ENCODE measurements at regions not wholly inside any gene's neighbourhood (a gene's known extent, or its start where the extent isn't known, plus 50 kb on each side); places are given as distances from the start of the nearest gene placed in this dataset.
"Not testable (repeated sequence)": the region's sequence is repeated elsewhere in the genome, so short reads cannot be mapped to it uniquely, and the experiment has no call there.

- H3K9me3 ChIP-seq (ENCODE audit: control insufficient read depth in 2 of 3, low read length in 3 of 3); H3K27ac ChIP-seq (ENCODE audit: low read depth, low read length); H3K4me3 Mint-ChIP-seq; H3K36me3 ChIP-seq (ENCODE audit: control insufficient read depth in 2 of 3, insufficient read depth in 3 of 3, low read length in 3 of 3); intact Hi-C loops (cut with micrococcal nuclease); ATAC-seq; H3K27ac Mint-ChIP-seq; H3K27me3 Mint-ChIP-seq; H3K4me3 ChIP-seq (ENCODE audit: low read length); DNase-seq; H3K27me3 ChIP-seq (ENCODE audit: control insufficient read depth in 2 of 2, insufficient read depth in 2 of 2, low read length in 2 of 2); H3K36me3 Mint-ChIP-seq; CTCF ChIA-PET; POLR2A ChIA-PET; H3K4me1 ChIP-seq (ENCODE audit: control insufficient read depth in 2 of 2, insufficient read depth in 2 of 2, low read length in 2 of 2): not testable (repeated sequence)
- Mint-ChIP-seq H3K4me1 (peaks cover 0 to 12% (median 0%) of the 10 kb centered on the region in 7 donors), H3K9me3 (peaks cover 0 to 10% (median 1%) of the 10 kb centered on the region in 11 donors)
Measured at GRCh38 chr6:127406722-127407121, 52.5 kb downstream of the KIAA0408 start.

GRCh38 chr6:127406122-127406521 lies 53.1 kb downstream of the KIAA0408 start:
- Mint-ChIP-seq H3K27ac (no peak overlapping the region), H3K4me1 (peaks cover 0 to 12% (median 0%) of the 10 kb centered on the region in 7 donors), H3K9me3 (peaks cover 0 to 10% (median 1%) of the 10 kb centered on the region in 11 donors), H3K4me3 (no peak overlapping the region), H3K27me3 (peaks cover 0 to 7% (median 3%) of the 10 kb centered on the region in 5 donors), H3K36me3 (peaks cover 0 to 5% (median 0%) of the 10 kb centered on the region in 5 donors)
- Histone ChIP-seq H3K9me3 (ENCODE audit: control insufficient read depth in 2 of 3, low read length in 3 of 3) (no peaks in the 10 kb centered on the region), H3K27ac (ENCODE audit: low read depth, low read length) (no peak overlapping the region), H3K27me3 (ENCODE audit: control insufficient read depth in 2 of 2, insufficient read depth in 2 of 2, low read length in 2 of 2) (no peaks in the 10 kb centered on the region), H3K4me1 (ENCODE audit: control insufficient read depth in 2 of 2, insufficient read depth in 2 of 2, low read length in 2 of 2) (no peaks in the 10 kb centered on the region), H3K36me3 (ENCODE audit: control insufficient read depth in 2 of 3, insufficient read depth in 3 of 3, low read length in 3 of 3) (no peaks in the 10 kb centered on the region), H3K4me3 (ENCODE audit: low read length) (no peak overlapping the region)
- ATAC-seq = no peak
- DNase-seq = no peak
- ChIA-PET CTCF (interaction anchor here (0.6 kb wide), 1 partner anchor 45 kb away, joined by 3 read pairs; no protein-coding TSS in a partner anchor), POLR2A (no interaction called here)
- intact Hi-C loops (cut with micrococcal nuclease) = no loop called here

- no peak overlapping the region for H3K27ac Mint-ChIP-seq
- ChIA-PET POLR2A (no interaction called here), CTCF (no interaction called here)
- intact Hi-C loops (cut with micrococcal nuclease) = no loop called here
- H3K36me3 Mint-ChIP-seq = peaks cover 0 to 5% (median 0%) of the 10 kb centered on the region in 5 donors
- H3K9me3 Mint-ChIP-seq = peaks cover 0 to 6% (median 0%) of the 10 kb centered on the region in 11 donors
- Histone ChIP-seq H3K36me3 (ENCODE audit: control insufficient read depth in 2 of 3, insufficient read depth in 3 of 3, low read length in 3 of 3) (no peaks in the 10 kb centered on the region), H3K4me1 (ENCODE audit: control insufficient read depth in 2 of 2, insufficient read depth in 2 of 2, low read length in 2 of 2) (no peaks in the 10 kb centered on the region), H3K4me3 (ENCODE audit: low read length) (no peak overlapping the region), H3K9me3 (ENCODE audit: control insufficient read depth in 2 of 3, low read length in 3 of 3) (no peaks in the 10 kb centered on the region), H3K27me3 (ENCODE audit: control insufficient read depth in 2 of 2, insufficient read depth in 2 of 2, low read length in 2 of 2) (no peaks in the 10 kb centered on the region), H3K27ac (ENCODE audit: low read depth, low read length) (no peak overlapping the region)
- no peak for ATAC-seq
- H3K27me3 Mint-ChIP-seq = peaks cover 0 to 4% (median 0%) of the 10 kb centered on the region in 5 donors
- DNase-seq = no peak
- peaks cover 0 to 12% (median 0%) of the 10 kb centered on the region in 7 donors for H3K4me1 Mint-ChIP-seq
- no peak overlapping the region for H3K4me3 Mint-ChIP-seq
Measured at GRCh38 chr6:127404594-127405178, 54.5 kb downstream of the KIAA0408 start.

GRCh38 chr6:127404133-127404532 lies 55.1 kb downstream of the KIAA0408 start:
- H3K4me3 ChIP-seq (ENCODE audit: low read length) = no peak overlapping the region
- ATAC-seq (no peak), DNase-seq (no peak)
- H3K36me3 ChIP-seq (ENCODE audit: control insufficient read depth in 2 of 3, insufficient read depth in 3 of 3, low read length in 3 of 3) = no peaks in the 10 kb centered on the region
- POLR2A ChIA-PET = no interaction called here
- H3K4me1 ChIP-seq (ENCODE audit: control insufficient read depth in 2 of 2, insufficient read depth in 2 of 2, low read length in 2 of 2) = no peaks in the 10 kb centered on the region
- peaks cover 0 to 12% (median 0%) of the 10 kb centered on the region in 7 donors for H3K4me1 Mint-ChIP-seq
- H3K9me3 ChIP-seq (ENCODE audit: control insufficient read depth in 2 of 3, low read length in 3 of 3) = no peaks in the 10 kb centered on the region
- peaks cover 0 to 6% (median 0%) of the 10 kb centered on the region in 11 donors for H3K9me3 Mint-ChIP-seq
- no peaks in the 10 kb centered on the region for H3K27me3 ChIP-seq (ENCODE audit: control insufficient read depth in 2 of 2, insufficient read depth in 2 of 2, low read length in 2 of 2)
- CTCF ChIA-PET = no interaction called here
- H3K36me3 Mint-ChIP-seq = peaks cover 0 to 5% (median 0%) of the 10 kb centered on the region in 5 donors
- no peak overlapping the region for H3K4me3 Mint-ChIP-seq
- no peaks in the 10 kb centered on the region for H3K27me3 Mint-ChIP-seq
- intact Hi-C loops (cut with micrococcal nuclease) = no loop called here
- peak overlapping the region in 1 of 9 donors; percentile 9 for H3K27ac Mint-ChIP-seq
- no peak overlapping the region for H3K27ac ChIP-seq (ENCODE audit: low read depth, low read length)

GRCh38 chr6:127403636-127404035 lies 55.6 kb downstream of the KIAA0408 start:
- DNase-seq (no peak), ATAC-seq (no peak)
- no peaks in the 10 kb centered on the region for H3K27me3 Mint-ChIP-seq
- Histone ChIP-seq H3K27ac (ENCODE audit: low read depth, low read length) (no peak overlapping the region), H3K4me3 (ENCODE audit: low read length) (no peak overlapping the region), H3K36me3 (ENCODE audit: control insufficient read depth in 2 of 3, insufficient read depth in 3 of 3, low read length in 3 of 3) (no peaks in the 10 kb centered on the region), H3K4me1 (ENCODE audit: control insufficient read depth in 2 of 2, insufficient read depth in 2 of 2, low read length in 2 of 2) (no peaks in the 10 kb centered on the region), H3K27me3 (ENCODE audit: control insufficient read depth in 2 of 2, insufficient read depth in 2 of 2, low read length in 2 of 2) (no peaks in the 10 kb centered on the region), H3K9me3 (ENCODE audit: control insufficient read depth in 2 of 3, low read length in 3 of 3) (no peaks in the 10 kb centered on the region)
- CTCF ChIA-PET = no interaction called here
- no peak overlapping the region for H3K4me3 Mint-ChIP-seq
- peak overlapping the region in 1 of 9 donors; percentile 9 for H3K27ac Mint-ChIP-seq
- H3K36me3 Mint-ChIP-seq = peaks cover 0 to 5% (median 0%) of the 10 kb centered on the region in 5 donors
- intact Hi-C loops (cut with micrococcal nuclease) = no loop called here
- POLR2A ChIA-PET = no interaction called here
- peaks cover 0 to 12% (median 0%) of the 10 kb centered on the region in 7 donors for H3K4me1 Mint-ChIP-seq
- peaks cover 0 to 6% (median 0%) of the 10 kb centered on the region in 11 donors for H3K9me3 Mint-ChIP-seq

- Histone ChIP-seq H3K27me3 (ENCODE audit: control insufficient read depth in 2 of 2, insufficient read depth in 2 of 2, low read length in 2 of 2) (no peaks in the 10 kb centered on the region), H3K36me3 (ENCODE audit: control insufficient read depth in 2 of 3, insufficient read depth in 3 of 3, low read length in 3 of 3) (no peaks in the 10 kb centered on the region), H3K4me3 (ENCODE audit: low read length) (no peak overlapping the region), H3K9me3 (ENCODE audit: control insufficient read depth in 2 of 3, low read length in 3 of 3) (no peaks in the 10 kb centered on the region), H3K4me1 (ENCODE audit: control insufficient read depth in 2 of 2, insufficient read depth in 2 of 2, low read length in 2 of 2) (no peaks in the 10 kb centered on the region), H3K27ac (ENCODE audit: low read depth, low read length) (no peak overlapping the region)
- POLR2A ChIA-PET = no interaction called here
- DNase-seq (no peak), ATAC-seq (no peak)
- H3K4me3 Mint-ChIP-seq = no peak overlapping the region
- no peak overlapping the region for H3K27ac Mint-ChIP-seq
- CTCF ChIA-PET = no interaction called here
- intact Hi-C loops (cut with micrococcal nuclease) = no loop called here
- peaks cover 0 to 12% (median 0%) of the 10 kb centered on the region in 7 donors for H3K4me1 Mint-ChIP-seq
- H3K9me3 Mint-ChIP-seq = peaks cover 0 to 6% (median 0%) of the 10 kb centered on the region in 11 donors
- H3K27me3 Mint-ChIP-seq = no peaks in the 10 kb centered on the region
- H3K36me3 Mint-ChIP-seq = peaks cover 0 to 5% (median 0%) of the 10 kb centered on the region in 5 donors
Measured at GRCh38 chr6:127402890-127403617, 56.1 kb downstream of the KIAA0408 start.

Data from naive thymus-derived CD4-positive, alpha-beta T cell (primary cell).